ENCODE measurements at regions not wholly inside any gene's neighbourhood (a gene's known extent, or its start where the extent isn't known, plus 50 kb on each side); places are given as distances from the start of the nearest gene placed in this dataset.

GRCh38 chr12:76277480-76277879 is 70.7 kb downstream of the BBS10 start:
- Histone ChIP-seq H3K9ac (ENCODE audit: low read depth in 2 of 2, low read length in 2 of 2) (no peak overlapping the region), H3K4me1 (no peaks in the 10 kb centered on the region), H3K27ac (no peak overlapping the region), H3K9me3 (no peaks in the 10 kb centered on the region), H3K27me3 (no peaks in the 10 kb centered on the region), H3K4me3 (no peak overlapping the region), H3K36me3 (no peaks in the 10 kb centered on the region)
- intact Hi-C loops (cut with DNase I), result no loop called here
- DNase-seq, result no peak
- TF ChIP-seq, protein P1, sequence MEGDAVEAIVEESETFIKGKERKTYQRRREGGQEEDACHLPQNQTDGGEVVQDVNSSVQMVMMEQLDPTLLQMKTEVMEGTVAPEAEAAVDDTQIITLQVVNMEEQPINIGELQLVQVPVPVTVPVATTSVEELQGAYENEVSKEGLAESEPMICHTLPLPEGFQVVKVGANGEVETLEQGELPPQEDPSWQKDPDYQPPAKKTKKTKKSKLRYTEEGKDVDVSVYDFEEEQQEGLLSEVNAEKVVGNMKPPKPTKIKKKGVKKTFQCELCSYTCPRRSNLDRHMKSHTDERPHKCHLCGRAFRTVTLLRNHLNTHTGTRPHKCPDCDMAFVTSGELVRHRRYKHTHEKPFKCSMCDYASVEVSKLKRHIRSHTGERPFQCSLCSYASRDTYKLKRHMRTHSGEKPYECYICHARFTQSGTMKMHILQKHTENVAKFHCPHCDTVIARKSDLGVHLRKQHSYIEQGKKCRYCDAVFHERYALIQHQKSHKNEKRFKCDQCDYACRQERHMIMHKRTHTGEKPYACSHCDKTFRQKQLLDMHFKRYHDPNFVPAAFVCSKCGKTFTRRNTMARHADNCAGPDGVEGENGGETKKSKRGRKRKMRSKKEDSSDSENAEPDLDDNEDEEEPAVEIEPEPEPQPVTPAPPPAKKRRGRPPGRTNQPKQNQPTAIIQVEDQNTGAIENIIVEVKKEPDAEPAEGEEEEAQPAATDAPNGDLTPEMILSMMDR (IDR thresholded peaks at IDR 0.05), result no peak

DNA sequence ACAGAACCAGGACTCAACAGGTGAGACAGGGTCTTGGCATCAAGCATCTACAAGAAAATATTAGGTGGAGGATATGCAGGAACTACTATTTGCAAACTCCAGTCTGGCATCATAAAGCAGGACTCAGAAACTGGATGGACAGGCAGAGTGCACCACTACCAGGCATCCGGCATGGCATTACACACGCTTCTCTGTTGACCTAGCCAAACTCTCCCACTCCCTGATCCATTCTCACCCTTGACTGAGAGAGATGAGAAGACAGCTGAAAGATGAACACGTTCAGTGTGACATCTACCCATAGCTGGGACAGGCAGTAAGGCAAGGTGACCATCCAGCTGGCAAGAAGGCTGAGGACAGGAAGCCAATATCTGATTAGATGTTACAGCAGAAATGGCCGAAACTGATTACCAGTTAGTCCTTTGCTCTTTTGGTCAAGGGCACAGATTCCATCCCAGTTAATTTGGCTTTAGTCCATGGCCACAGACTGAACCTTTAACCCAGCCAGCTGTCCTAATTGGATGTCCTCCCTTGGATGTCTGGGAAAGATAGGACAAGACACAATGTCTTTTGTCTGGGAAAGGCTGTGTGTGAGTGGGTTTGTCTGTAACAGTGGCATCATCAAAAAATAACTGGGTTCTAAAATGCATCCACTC is 71.6 kb downstream of the BBS10 start:
- intact Hi-C loops (cut with DNase I), result no loop called here

DNA sequence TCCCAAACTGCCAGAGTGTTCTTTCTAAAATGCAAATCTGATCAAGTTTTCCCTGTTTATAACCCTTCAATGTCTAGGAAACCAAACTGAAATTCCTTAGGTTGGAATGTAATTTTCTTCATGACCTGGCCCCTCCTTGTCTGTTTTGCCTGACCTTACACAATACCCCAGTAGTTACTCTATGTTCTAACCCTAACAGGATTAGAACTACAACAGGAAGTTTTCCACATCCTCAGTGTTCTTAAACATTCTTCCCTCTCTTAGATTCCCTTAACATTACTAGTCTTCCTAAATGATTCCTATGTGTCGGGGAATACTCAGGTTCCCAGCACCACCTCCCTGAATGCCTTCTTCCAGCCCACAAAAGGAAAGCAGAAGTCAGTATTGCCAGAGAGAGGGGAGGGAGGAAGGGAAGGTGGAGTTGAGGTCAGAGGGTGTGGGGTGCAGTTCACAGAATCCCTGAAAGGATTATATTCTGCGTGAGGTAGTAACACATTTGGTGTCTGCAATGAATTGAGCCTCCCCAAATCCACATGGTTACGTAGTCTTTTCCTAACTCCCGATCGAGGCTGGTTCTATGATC is 72.6 kb downstream of the BBS10 start:
- Histone ChIP-seq H3K9me3 (no peaks in the 10 kb centered on the region), H3K27me3 (no peaks in the 10 kb centered on the region), H3K36me3 (no peaks in the 10 kb centered on the region), H3K4me1 (no peaks in the 10 kb centered on the region), H3K4me3 (no peak overlapping the region), H3K9ac (ENCODE audit: low read depth in 2 of 2, low read length in 2 of 2) (no peak overlapping the region), H3K27ac (no peak overlapping the region)
- TF ChIP-seq, protein P1 (IDR thresholded peaks at IDR 0.05), result no peak
- intact Hi-C loops (cut with DNase I), result no loop called here
- no peak for DNase-seq

More for the DNA sequence above, 71.6 kb downstream of the BBS10 start:
- no peak overlapping the region for H3K4me3 ChIP-seq
- H3K4me1 ChIP-seq, result no peaks in the 10 kb centered on the region
- no peak overlapping the region for H3K27ac ChIP-seq
- no peaks in the 10 kb centered on the region for H3K9me3 ChIP-seq
- H3K27me3 ChIP-seq, result no peaks in the 10 kb centered on the region
- H3K36me3 ChIP-seq, result no peaks in the 10 kb centered on the region
- no peak for DNase-seq
- TF ChIP-seq, protein P1 (IDR thresholded peaks at IDR 0.05), result no peak
- no peak overlapping the region for H3K9ac ChIP-seq (ENCODE audit: low read depth in 2 of 2, low read length in 2 of 2)

- Histone ChIP-seq H3K4me1 (no peaks in the 10 kb centered on the region), H3K36me3 (no peaks in the 10 kb centered on the region)
These were observed 73.7 kb downstream of the BBS10 start for GRCh38 chr12:76274420-76275083.

GRCh38 chr12:76272287-76272686 is 75.9 kb downstream of the BBS10 start:
- Histone ChIP-seq H3K27me3 (no peaks in the 10 kb centered on the region), H3K27ac (no peak overlapping the region), H3K4me1 (no peaks in the 10 kb centered on the region), H3K9me3 (no peaks in the 10 kb centered on the region), H3K9ac (ENCODE audit: low read depth in 2 of 2, low read length in 2 of 2) (no peak overlapping the region), H3K36me3 (no peaks in the 10 kb centered on the region), H3K4me3 (no peak overlapping the region)
- TF ChIP-seq, protein P1 (IDR thresholded peaks at IDR 0.05), result no peak
- no peak for DNase-seq
- intact Hi-C loops (cut with DNase I), result no loop called here

More at GRCh38 chr12:76274420-76275083, 73.7 kb downstream of the BBS10 start:
- Histone ChIP-seq H3K9ac (ENCODE audit: low read depth in 2 of 2, low read length in 2 of 2) (no peak overlapping the region), H3K27ac (no peak overlapping the region), H3K27me3 (no peaks in the 10 kb centered on the region), H3K9me3 (no peaks in the 10 kb centered on the region), H3K4me3 (no peak overlapping the region)
- intact Hi-C loops (cut with DNase I), result no loop called here
- TF ChIP-seq, protein P1 (IDR thresholded peaks at IDR 0.05), result no peak
- no peak for DNase-seq

Data from colonic mucosa (tissue), 4 donors.